Astrocyte (in vitro differentiated cells and primary cell): ENCODE measurements at regions not wholly inside any gene's neighbourhood (a gene's known extent, or its start where the extent isn't known, plus 50 kb on each side); places are given as distances from the start of the nearest gene placed in this dataset.

Experiments used
- DNase-seq: peaks from one replicate; pipeline ENCODE4 v3.0.0-alpha.2; 2010; ENCODE audit warnings: low read depth
- FAIRE-seq: peaks from 2 replicates; lab custom pipeline; 2011; peaks lifted over from hg19 to GRCh38; lab: Jason Lieb, UNC
- H2AFZ ChIP-seq: 2 replicates; pipeline ENCODE4 v1.6.0; 2012; ENCODE audit warnings: low read depth, low read length, inconsistent platforms
- H3K27ac ChIP-seq: 2 replicates; pipeline ENCODE4 v1.5.1; 2011; ENCODE audit warnings: low read depth, low read length, inconsistent platforms
- H3K27me3 ChIP-seq: 2 replicates; pipeline ENCODE4 v1.6.0; 2011; ENCODE audit warnings: low read length, inconsistent platforms; ENCODE audit not compliant: insufficient read depth
- H3K36me3 ChIP-seq: 2 replicates; pipeline ENCODE4 v1.5.1; 2011; ENCODE audit warnings: low read length, inconsistent platforms; ENCODE audit not compliant: insufficient read depth
- H3K4me1 ChIP-seq: 2 replicates; pipeline ENCODE4 v1.5.1; 2011; ENCODE audit warnings: low read length, inconsistent platforms; ENCODE audit not compliant: insufficient read depth
- H3K4me2 ChIP-seq: 2 replicates; pipeline ENCODE4 v1.6.0; 2012; ENCODE audit warnings: low read length, inconsistent platforms
- H3K4me3 ChIP-seq: 2 replicates; pipeline ENCODE4 v1.5.1; 2011; ENCODE audit warnings: low read depth, mild to moderate bottlenecking, low read length, inconsistent platforms; ENCODE audit not compliant: insufficient read depth
- H3K79me2 ChIP-seq: 2 replicates; pipeline ENCODE4 v1.6.0; 2012; ENCODE audit warnings: mild to moderate bottlenecking, low read length, inconsistent platforms; ENCODE audit not compliant: insufficient read depth
- H3K9ac ChIP-seq: 2 replicates; pipeline ENCODE4 v1.6.0; 2012; ENCODE audit warnings: mild to moderate bottlenecking, low read length, inconsistent platforms
- H3K9me3 ChIP-seq: 2 replicates; pipeline ENCODE4 v1.5.1; 2012; ENCODE audit warnings: low read depth, mild to moderate bottlenecking, low read length, inconsistent platforms; ENCODE audit not compliant: insufficient read depth
- H4K20me1 ChIP-seq: 2 replicates; pipeline ENCODE4 v1.6.0; 2012; ENCODE audit warnings: low read length, inconsistent platforms; ENCODE audit not compliant: insufficient read depth
- H3K27ac Mint-ChIP-seq: one replicate; pipeline ENCODE4 v1.8.0; 2021; ENCODE audit warnings: mild to moderate bottlenecking, mixed read lengths; ENCODE audit not compliant: unreplicated experiment
- H3K27me3 Mint-ChIP-seq: one replicate; pipeline ENCODE4 v1.8.0; 2021; ENCODE audit warnings: low read depth, mixed read lengths; ENCODE audit not compliant: unreplicated experiment
- H3K36me3 Mint-ChIP-seq: one replicate; pipeline ENCODE4 v1.8.0; 2021; ENCODE audit warnings: low read depth, mixed read lengths; ENCODE audit not compliant: unreplicated experiment
- H3K4me1 Mint-ChIP-seq: one replicate; pipeline ENCODE4 v1.8.0; 2021; ENCODE audit warnings: low read depth, mixed read lengths; ENCODE audit not compliant: unreplicated experiment
- H3K4me3 Mint-ChIP-seq: one replicate; pipeline ENCODE4 v1.8.0; 2021; ENCODE audit warnings: mild to moderate bottlenecking, moderate library complexity, mixed read lengths; ENCODE audit not compliant: unreplicated experiment
- H3K9me3 Mint-ChIP-seq: one replicate; pipeline ENCODE4 v1.8.0; 2021; ENCODE audit warnings: mild to moderate bottlenecking, mixed read lengths; ENCODE audit not compliant: unreplicated experiment
- CTCF ChIP-seq: IDR thresholded peaks from 2 replicates; pipeline ENCODE4 v1.5.1; 2011; ENCODE audit warnings: low read depth, mild to moderate bottlenecking, inconsistent platforms, low read length, moderate library complexity; ENCODE audit not compliant: insufficient read depth
- EZH2 ChIP-seq: IDR thresholded peaks from 2 replicates; pipeline ENCODE4 v1.6.1; 2012; ENCODE audit warnings: mild to moderate bottlenecking, low read length, inconsistent platforms; ENCODE audit not compliant: insufficient read depth

- H3K36me3 Mint-ChIP-seq, result no peaks in the 10 kb centered on the region
- peaks cover 6% of the 10 kb centered on the region for H3K27me3 Mint-ChIP-seq
- Histone ChIP-seq H3K79me2 (no peaks in the 10 kb centered on the region), H3K9ac (no peak overlapping the region), H3K36me3 (no peaks in the 10 kb centered on the region), H3K4me3 (no peak overlapping the region), H2AFZ (no peak overlapping the region), H3K4me1 (no peaks in the 10 kb centered on the region), H4K20me1 (no peaks in the 10 kb centered on the region), H3K27ac (no peak overlapping the region), H3K9me3 (peaks cover 7% of the 10 kb centered on the region), H3K27me3 (no peaks in the 10 kb centered on the region), H3K4me2 (no peak overlapping the region)
- H3K4me1 Mint-ChIP-seq, result no peaks in the 10 kb centered on the region
- H3K4me3 Mint-ChIP-seq, result no peak overlapping the region
- no peak for FAIRE-seq
- no peak overlapping the region for H3K27ac Mint-ChIP-seq
- H3K9me3 Mint-ChIP-seq, result no peaks in the 10 kb centered on the region
- TF ChIP-seq CTCF (no peak), EZH2 (no peak)
- DNase-seq, result no peak
Observed at GRCh38 chr22:47694536-47695130, 932.2 kb downstream of the TBC1D22A start.

- peaks cover 2% of the 10 kb centered on the region for H3K27me3 Mint-ChIP-seq
- DNase-seq, result no peak
- H3K4me1 Mint-ChIP-seq, result no peaks in the 10 kb centered on the region
- Histone ChIP-seq H2AFZ (no peak overlapping the region), H3K27me3 (no peaks in the 10 kb centered on the region), H3K9ac (no peak overlapping the region), H4K20me1 (no peaks in the 10 kb centered on the region), H3K4me1 (no peaks in the 10 kb centered on the region), H3K27ac (no peak overlapping the region), H3K9me3 (peaks cover 7% of the 10 kb centered on the region), H3K4me3 (no peak overlapping the region), H3K79me2 (no peaks in the 10 kb centered on the region), H3K4me2 (no peak overlapping the region), H3K36me3 (no peaks in the 10 kb centered on the region)
- no peak for TF ChIP-seq CTCF
- no peak for TF ChIP-seq EZH2
- H3K36me3 Mint-ChIP-seq, result no peaks in the 10 kb centered on the region
- H3K4me3 Mint-ChIP-seq, result no peak overlapping the region
- no peaks in the 10 kb centered on the region for H3K9me3 Mint-ChIP-seq
- H3K27ac Mint-ChIP-seq, result no peak overlapping the region
- no peak for FAIRE-seq
Observed at GRCh38 chr22:47693606-47694005, 931.2 kb downstream of the TBC1D22A start.

- peaks cover 2% of the 10 kb centered on the region for H3K27me3 Mint-ChIP-seq
- TF ChIP-seq CTCF (no peak), EZH2 (no peak)
- H3K9ac ChIP-seq, result no peak overlapping the region
- no peak overlapping the region for H3K27ac ChIP-seq
- H3K4me1 Mint-ChIP-seq, result no peaks in the 10 kb centered on the region
- H3K36me3 Mint-ChIP-seq, result no peaks in the 10 kb centered on the region
- H3K27ac Mint-ChIP-seq, result no peak overlapping the region
- no peaks in the 10 kb centered on the region for H3K4me1 ChIP-seq
- H3K9me3 Mint-ChIP-seq, result peaks cover under 1% of the 10 kb centered on the region
- H3K79me2 ChIP-seq, result no peaks in the 10 kb centered on the region
- H3K27me3 ChIP-seq, result no peaks in the 10 kb centered on the region
- no peak overlapping the region for H2AFZ ChIP-seq
- H4K20me1 ChIP-seq, result no peaks in the 10 kb centered on the region
- H3K4me2 ChIP-seq, result no peak overlapping the region
- no peak for DNase-seq
- no peak overlapping the region for H3K4me3 ChIP-seq
- no peaks in the 10 kb centered on the region for H3K36me3 ChIP-seq
- no peak overlapping the region for H3K4me3 Mint-ChIP-seq
- peaks cover 7% of the 10 kb centered on the region for H3K9me3 ChIP-seq
- FAIRE-seq, result no peak
Observed at GRCh38 chr22:47692811-47693210, 930.4 kb downstream of the TBC1D22A start.
